Astrocyte of the cerebellum (primary cell): ENCODE measurements at regions not wholly inside any gene's neighbourhood (a gene's known extent, or its start where the extent isn't known, plus 50 kb on each side); places are given as distances from the start of the nearest gene placed in this dataset.

ENCODE experiments used
- DNase-seq: peaks from one replicate; pipeline ENCODE4 v3.0.0-alpha.2; 2011; ENCODE audit warnings: low read depth
- H3K4me3 ChIP-seq: 2 replicates; pipeline ENCODE4 v1.5.1; 2011; ENCODE audit warnings: mild to moderate bottlenecking, low read depth, low read length, moderate library complexity
- CTCF ChIP-seq: IDR thresholded peaks from 2 replicates; pipeline ENCODE4 v1.5.1; 2012; ENCODE audit warnings: low read length, low read depth, moderate library complexity, mild to moderate bottlenecking; ENCODE audit errors: missing control alignments
- in situ Hi-C: cut with HindIII; loops from 2 replicates; pipeline ENCODE4 v1.10.0; 2017; ENCODE audit warnings: low sequenced_read_pairs

- in situ Hi-C loops = no loop called here
- TF ChIP-seq CTCF = no peak
- no peak for DNase-seq
- no peak overlapping the region for H3K4me3 ChIP-seq
These were observed 1198.2 kb upstream of the AUTS2 start for GRCh38 chr7:68399991-68400590.

GRCh38 chr7:68400783-68401182, 1197.5 kb upstream of the AUTS2 start:
- DNase-seq = no peak
- TF ChIP-seq CTCF = no peak
- no peak overlapping the region for H3K4me3 ChIP-seq
- in situ Hi-C loops = no loop called here

- no peak for DNase-seq
- H3K4me3 ChIP-seq = no peak overlapping the region
- TF ChIP-seq CTCF = no peak
- in situ Hi-C loops = no loop called here
These were observed 1197.0 kb upstream of the AUTS2 start for GRCh38 chr7:68401313-68401712.

- no peak for DNase-seq
- H3K4me3 ChIP-seq = no peak overlapping the region
- in situ Hi-C loops = no loop called here
- no peak for TF ChIP-seq CTCF
These were observed 1191.8 kb upstream of the AUTS2 start for GRCh38 chr7:68406480-68406879.

- no peak overlapping the region for H3K4me3 ChIP-seq
- in situ Hi-C loops = no loop called here
- no peak for TF ChIP-seq CTCF
- no peak for DNase-seq
These were observed 1190.8 kb upstream of the AUTS2 start for GRCh38 chr7:68407460-68407859.

- TF ChIP-seq CTCF = no peak
- in situ Hi-C loops = no loop called here
- no peak overlapping the region for H3K4me3 ChIP-seq
- no peak for DNase-seq
These were observed 1189.4 kb upstream of the AUTS2 start for GRCh38 chr7:68408873-68409272.
